ENCODE measurements at regions not wholly inside any gene's neighbourhood (a gene's known extent, or its start where the extent isn't known, plus 50 kb on each side); places are given as distances from the start of the nearest gene placed in this dataset.

DNA sequence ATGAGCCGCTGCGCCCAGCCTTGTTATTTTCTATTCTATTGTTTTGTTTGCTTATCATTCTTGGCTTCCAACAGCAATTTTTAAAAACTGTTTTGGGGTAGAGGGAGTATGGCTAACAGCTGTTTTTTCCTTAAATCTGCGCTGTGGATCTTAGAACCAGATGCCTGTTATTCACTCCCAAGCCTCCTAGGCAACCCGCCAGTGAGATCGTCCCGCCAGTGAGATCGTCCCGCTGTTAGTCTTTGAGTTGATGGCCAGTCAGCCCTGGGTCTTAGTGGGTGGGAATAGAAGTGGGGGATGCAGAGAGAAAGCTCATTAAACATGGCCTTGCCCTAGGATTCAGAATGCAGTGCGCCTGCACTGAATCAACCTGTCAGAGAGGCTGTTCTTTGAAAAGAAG is 67.3 kb upstream of the BICD1 start:
- Histone ChIP-seq H3K36me3 (ENCODE audit: low read depth) (no peaks in the 10 kb centered on the region), H3K4me3 (no peak overlapping the region), H3K9me3 (peaks cover 14% of the 10 kb centered on the region), H3K4me1 (ENCODE audit: low read depth) (no peaks in the 10 kb centered on the region)
- TF ChIP-seq, protein P1, sequence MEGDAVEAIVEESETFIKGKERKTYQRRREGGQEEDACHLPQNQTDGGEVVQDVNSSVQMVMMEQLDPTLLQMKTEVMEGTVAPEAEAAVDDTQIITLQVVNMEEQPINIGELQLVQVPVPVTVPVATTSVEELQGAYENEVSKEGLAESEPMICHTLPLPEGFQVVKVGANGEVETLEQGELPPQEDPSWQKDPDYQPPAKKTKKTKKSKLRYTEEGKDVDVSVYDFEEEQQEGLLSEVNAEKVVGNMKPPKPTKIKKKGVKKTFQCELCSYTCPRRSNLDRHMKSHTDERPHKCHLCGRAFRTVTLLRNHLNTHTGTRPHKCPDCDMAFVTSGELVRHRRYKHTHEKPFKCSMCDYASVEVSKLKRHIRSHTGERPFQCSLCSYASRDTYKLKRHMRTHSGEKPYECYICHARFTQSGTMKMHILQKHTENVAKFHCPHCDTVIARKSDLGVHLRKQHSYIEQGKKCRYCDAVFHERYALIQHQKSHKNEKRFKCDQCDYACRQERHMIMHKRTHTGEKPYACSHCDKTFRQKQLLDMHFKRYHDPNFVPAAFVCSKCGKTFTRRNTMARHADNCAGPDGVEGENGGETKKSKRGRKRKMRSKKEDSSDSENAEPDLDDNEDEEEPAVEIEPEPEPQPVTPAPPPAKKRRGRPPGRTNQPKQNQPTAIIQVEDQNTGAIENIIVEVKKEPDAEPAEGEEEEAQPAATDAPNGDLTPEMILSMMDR (IDR thresholded peaks at IDR 0.05) = no peak
- DNase-seq (peak in 1 of 3 donors; percentile 4), ATAC-seq (no peak)
- intact Hi-C loops (cut with DNase I, micrococcal nuclease) = no loop called here

DNA sequence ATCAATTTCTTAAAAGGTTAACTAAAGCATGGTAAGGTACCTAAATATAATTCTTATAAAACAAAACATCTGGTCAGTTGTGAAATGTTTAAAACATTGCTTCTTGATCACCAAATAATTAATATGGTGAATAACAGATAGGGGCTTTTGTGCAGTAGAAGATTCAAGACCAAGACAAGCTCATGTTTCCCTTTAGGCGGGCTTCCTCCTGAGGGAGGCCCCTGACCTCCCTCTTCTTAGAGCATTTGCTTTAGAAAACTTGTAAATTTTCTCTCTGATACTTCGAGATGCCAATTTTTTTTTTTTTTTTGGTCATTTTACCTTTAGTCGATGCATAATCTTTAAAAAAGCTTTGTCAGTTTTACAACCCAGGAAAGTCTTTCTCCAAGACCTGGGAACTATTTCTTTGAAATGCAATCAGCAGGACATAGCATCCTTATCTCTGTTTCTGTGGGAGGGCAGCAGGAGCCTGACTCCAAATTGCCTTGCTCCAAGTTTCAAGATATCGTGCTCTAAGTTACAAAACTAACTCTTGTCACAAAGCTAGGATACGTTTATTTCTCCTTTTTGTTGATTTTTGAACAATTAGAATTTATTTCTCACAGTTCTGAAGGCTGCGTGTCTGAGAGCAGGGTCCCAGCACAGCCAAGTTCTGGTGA is 66.6 kb upstream of the BICD1 start:
- H3K4me1 ChIP-seq (ENCODE audit: low read depth) = no peaks in the 10 kb centered on the region
- peaks cover 21% of the 10 kb centered on the region for H3K9me3 ChIP-seq
- no peak overlapping the region for H3K4me3 ChIP-seq
- no peaks in the 10 kb centered on the region for H3K36me3 ChIP-seq (ENCODE audit: low read depth)
- DNase-seq (no peak), ATAC-seq (no peak)
- TF ChIP-seq, protein P1 (IDR thresholded peaks at IDR 0.05) = no peak
- intact Hi-C loops (cut with DNase I, micrococcal nuclease) = no loop called here

DNA sequence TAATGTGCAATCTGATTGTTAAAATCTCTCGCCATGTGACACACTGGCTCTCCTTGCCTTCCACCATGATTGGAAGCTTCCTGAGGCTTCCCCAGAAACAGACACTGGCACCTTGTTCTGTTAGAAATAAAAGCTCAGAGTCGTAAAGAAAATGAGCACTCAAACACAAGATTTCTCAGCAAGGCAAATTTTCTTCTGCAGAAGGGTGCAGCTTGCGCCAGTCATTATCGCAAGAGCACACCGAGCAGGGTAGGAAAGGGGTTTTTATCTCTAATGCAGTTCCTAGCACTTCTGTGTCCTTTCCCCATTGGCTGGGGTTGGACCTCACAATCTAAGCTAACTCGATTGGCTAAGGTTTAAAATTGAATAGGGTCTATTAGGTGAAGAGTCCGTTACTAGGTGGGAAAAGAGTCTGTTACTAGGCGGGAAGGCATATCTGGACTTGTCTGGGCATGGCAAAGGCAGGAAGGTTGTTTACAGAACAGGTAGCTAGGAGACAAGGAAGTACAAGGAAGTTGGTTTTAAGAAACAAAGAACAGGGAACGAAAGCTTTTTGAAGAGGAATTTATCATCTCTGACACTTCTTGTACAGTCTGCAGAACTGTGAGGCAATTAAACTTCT is 62.6 kb upstream of the BICD1 start:
- DNase-seq (no peak), ATAC-seq (no peak)
- no peak overlapping the region for H3K4me3 ChIP-seq
- intact Hi-C loops (cut with DNase I, micrococcal nuclease) = no loop called here
- peaks cover 21% of the 10 kb centered on the region for H3K9me3 ChIP-seq
- TF ChIP-seq, protein P1 (IDR thresholded peaks at IDR 0.05) = no peak
- H3K4me1 ChIP-seq (ENCODE audit: low read depth) = no peaks in the 10 kb centered on the region
- no peaks in the 10 kb centered on the region for H3K36me3 ChIP-seq (ENCODE audit: low read depth)

DNA sequence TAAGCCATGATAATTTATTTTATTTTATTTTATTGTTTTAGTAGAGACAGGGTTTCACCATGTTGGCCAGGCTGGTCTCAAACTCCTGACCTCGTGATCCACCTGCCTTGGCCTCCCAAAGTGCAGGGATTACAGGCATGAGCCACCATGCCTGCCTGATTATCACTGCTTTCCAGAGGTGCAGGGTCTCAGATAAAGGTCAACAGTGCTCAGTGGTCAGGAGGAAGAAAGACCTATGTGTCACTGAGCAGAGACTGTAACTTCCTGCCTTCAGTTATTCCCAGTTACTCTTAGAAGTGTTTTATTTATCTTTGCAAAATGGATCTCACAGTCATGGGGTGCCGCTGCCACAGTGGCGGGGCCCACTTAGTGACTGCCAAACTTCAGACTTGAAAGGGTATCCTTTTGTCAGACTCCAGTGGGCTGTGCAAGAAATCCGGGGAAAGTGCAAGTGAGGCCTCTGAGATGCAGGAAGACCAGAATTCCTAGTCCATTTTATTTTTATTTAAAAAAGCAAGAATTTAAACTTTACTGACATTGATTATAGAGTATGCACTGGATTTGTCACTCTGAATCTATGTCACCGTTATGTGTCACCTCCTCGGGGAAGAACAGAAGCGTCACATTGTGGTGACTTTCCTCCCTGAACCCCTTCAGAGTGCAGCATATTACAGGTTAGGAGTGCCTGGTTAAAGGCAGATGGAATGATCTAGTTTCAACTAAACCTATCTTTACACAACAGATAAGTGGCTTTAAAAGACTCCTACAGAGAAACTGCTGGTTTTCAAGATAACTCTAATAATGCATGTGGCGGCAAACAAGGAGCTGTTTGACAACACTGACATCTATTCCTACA is 59.1 kb upstream of the BICD1 start:
- Histone ChIP-seq H3K4me3 (no peak overlapping the region), H3K9me3 (peaks cover 21% of the 10 kb centered on the region), H3K36me3 (ENCODE audit: low read depth) (no peaks in the 10 kb centered on the region), H3K4me1 (ENCODE audit: low read depth) (no peaks in the 10 kb centered on the region)
- ATAC-seq (no peak), DNase-seq (no peak)
- TF ChIP-seq, protein P1 (IDR thresholded peaks at IDR 0.05) = no peak
- intact Hi-C loops (cut with DNase I, micrococcal nuclease) = no loop called here

DNA sequence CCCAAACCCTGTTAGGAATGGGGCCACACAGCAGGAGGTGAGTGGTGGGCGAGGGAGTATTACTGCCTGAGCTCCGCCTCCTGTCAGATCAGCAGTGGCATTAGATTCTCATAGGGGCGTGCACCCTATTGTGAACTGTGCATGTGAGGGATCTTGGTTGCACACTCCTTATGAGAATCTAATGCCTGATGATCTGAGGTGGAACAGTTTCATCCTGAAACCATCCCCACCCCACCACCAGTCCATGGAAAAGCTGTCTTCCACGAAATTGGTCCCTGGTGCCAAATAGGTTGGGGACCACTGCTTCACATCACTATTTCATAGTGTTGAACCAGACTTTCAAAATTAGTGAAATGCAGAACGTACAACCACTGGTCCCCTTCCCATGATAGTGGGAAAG is 57.9 kb upstream of the BICD1 start:
- no peak for ATAC-seq
- TF ChIP-seq, protein P1 (IDR thresholded peaks at IDR 0.05) = no peak
- Histone ChIP-seq H3K4me3 (no peak overlapping the region), H3K9me3 (peaks cover 12% of the 10 kb centered on the region), H3K36me3 (ENCODE audit: low read depth) (no peaks in the 10 kb centered on the region), H3K4me1 (ENCODE audit: low read depth) (no peaks in the 10 kb centered on the region)
- intact Hi-C loops (cut with DNase I, micrococcal nuclease) = no loop called here
- no peak for DNase-seq

Measured in mucosa of descending colon (tissue), 3 donors.